IMR-90 (cell line): ENCODE measurements at regions not wholly inside any gene's neighbourhood (a gene's known extent, or its start where the extent isn't known, plus 50 kb on each side); places are given as distances from the start of the nearest gene placed in this dataset.

Experiments
- ATAC-seq: fragments of 200-7000 bp; cut with Tn5 transposase; 2 replicates; pipeline ENCODE4 v1.9.1; 2020; ENCODE audit warnings: low read depth, mild to moderate bottlenecking, moderate library complexity
- BruUV-seq: library from RNA; stranded (reverse); fragments of 400-500 nt; replicated peaks from 2 replicates; lab custom pipeline; 2021; lab: Mats Ljungman, UMichigan
- CTCF ChIA-PET: fragments of 300-600 bp; formaldehyde crosslinking; extraction: SDS; loops from one replicate; lab custom pipeline; 2021; ENCODE audit warnings: antibody characterized with exemption; lab: Yijun Ruan, JAX
- POLR2A ChIA-PET: fragments of 300-600 bp; sonication (Branson Sonifier 250); formaldehyde crosslinking; loops from one replicate; lab custom pipeline; 2022; ENCODE audit warnings: antibody characterized with exemption; ENCODE audit not compliant: unreplicated experiment; lab: Charles Lee
- DNase-seq: peaks from one replicate; pipeline ENCODE4 v3.0.0; 2013
- H2AFZ ChIP-seq: replicated peaks from 2 replicates; pipeline ENCODE3; 2013; ENCODE audit warnings: low read length, mild to moderate bottlenecking; ENCODE audit not compliant: poor library complexity
- H2AK5ac ChIP-seq: 2 replicates; pipeline ENCODE4 v1.6.1; 2013; ENCODE audit warnings: low read depth, low read length, inconsistent platforms
- H2AK9ac ChIP-seq: replicated peaks from 2 replicates; pipeline ENCODE3; 2013; ENCODE audit warnings: mild to moderate bottlenecking, low read depth, low read length, moderate library complexity; ENCODE audit not compliant: poor library complexity
- H2BK120ac ChIP-seq: 2 replicates; pipeline ENCODE4 v1.6.1; 2013; ENCODE audit warnings: low read depth, low read length, inconsistent platforms
- H2BK15ac ChIP-seq: 3 replicates; pipeline ENCODE4 v1.6.1; 2013; ENCODE audit warnings: low read depth, low read length, inconsistent platforms
- H2BK20ac ChIP-seq: 2 replicates; pipeline ENCODE4 v1.6.1; 2013; ENCODE audit warnings: low read depth, mild to moderate bottlenecking, inconsistent platforms, low read length, moderate library complexity
- H2BK5ac ChIP-seq: 2 replicates; pipeline ENCODE4 v1.6.1; 2013; ENCODE audit warnings: mild to moderate bottlenecking, low read depth, low read length, inconsistent platforms; ENCODE audit not compliant: poor library complexity, severe bottlenecking
- H3K14ac ChIP-seq: replicated peaks from 2 replicates; pipeline ENCODE4 v1.6.1; 2013; ENCODE audit warnings: low read depth, low read length, inconsistent platforms
- H3K18ac ChIP-seq: 2 replicates; pipeline ENCODE4 v1.6.1; 2013; ENCODE audit warnings: low read depth, low read length, control low read depth
- H3K23ac ChIP-seq: 2 replicates; pipeline ENCODE4 v1.6.1; 2013; ENCODE audit warnings: low read depth, low read length, inconsistent platforms
- H3K27ac ChIP-seq: 2 replicates; pipeline ENCODE4 v1.5.1; 2013; ENCODE audit warnings: mild to moderate bottlenecking, control low read depth, low read length; ENCODE audit not compliant: insufficient read depth
- H3K27me3 ChIP-seq: 2 replicates; pipeline ENCODE4 v1.6.1; 2013; ENCODE audit warnings: low read length; ENCODE audit not compliant: control insufficient read depth, insufficient read depth
- H3K36me3 ChIP-seq: 2 replicates; pipeline ENCODE4 v1.6.1; 2013; ENCODE audit warnings: low read length, mixed read lengths; ENCODE audit not compliant: control insufficient read depth, insufficient read depth
- H3K4ac ChIP-seq: 2 replicates; pipeline ENCODE4 v1.6.1; 2013; ENCODE audit warnings: low read depth, low read length, inconsistent platforms
- H3K4me1 ChIP-seq: 2 replicates; pipeline ENCODE4 v1.6.1; 2013; ENCODE audit warnings: low read length, mixed read lengths; ENCODE audit not compliant: control insufficient read depth, insufficient read depth
- H3K4me2 ChIP-seq: 2 replicates; pipeline ENCODE4 v1.6.1; 2013; ENCODE audit warnings: low read depth, mild to moderate bottlenecking, control low read depth, low read length, moderate library complexity
- H3K4me3 ChIP-seq: 2 replicates; pipeline ENCODE4 v1.5.1; 2013; ENCODE audit warnings: low read depth, mild to moderate bottlenecking, control low read depth, low read length, moderate library complexity; ENCODE audit not compliant: insufficient read depth
- H3K56ac ChIP-seq: 2 replicates; pipeline ENCODE4 v1.6.1; 2013; ENCODE audit warnings: low read length, inconsistent platforms; ENCODE audit not compliant: insufficient read depth; ENCODE audit errors: extremely low read depth
- H3K79me1 ChIP-seq, 2 experiments: 2 replicates each; pipeline ENCODE4 v1.6.1; 2013; ENCODE audit warnings: low read length in 2 of 2, inconsistent platforms in 1 of 2, low read depth in 1 of 2
- H3K9ac ChIP-seq: 2 replicates; pipeline ENCODE4 v1.6.1; 2013; ENCODE audit warnings: low read depth, low read length, control low read depth
- H3K9me1 ChIP-seq: 2 replicates; pipeline ENCODE4 v1.6.1; 2013; ENCODE audit warnings: low read length, inconsistent platforms; ENCODE audit not compliant: insufficient read depth
- H3K9me3 ChIP-seq: 2 replicates; pipeline ENCODE4 v1.6.1; 2013; ENCODE audit warnings: low read length; ENCODE audit not compliant: control insufficient read depth, insufficient read depth
- H4K20me1 ChIP-seq: 2 replicates; pipeline ENCODE4 v1.6.1; 2013; ENCODE audit warnings: low read length, inconsistent platforms; ENCODE audit not compliant: insufficient read depth
- H4K5ac ChIP-seq: 2 replicates; pipeline ENCODE4 v1.6.1; 2013; ENCODE audit warnings: mild to moderate bottlenecking, low read depth, low read length, control low read depth
- H4K8ac ChIP-seq, 2 experiments: 2 replicates each; pipeline ENCODE4 v1.6.1; 2013; ENCODE audit warnings: low read depth in 2 of 2, low read length in 2 of 2, control low read depth in 1 of 2, inconsistent platforms in 1 of 2
- H4K91ac ChIP-seq: 2 replicates; pipeline ENCODE4 v1.6.1; 2013; ENCODE audit warnings: low read depth, low read length, inconsistent platforms; ENCODE audit not compliant: insufficient read depth
- NFE2L2 ChIP-seq: fragments of 150-350 bp; IDR thresholded peaks from 2 replicates; pipeline ENCODE4 v1.6.1; 2016; ENCODE audit warnings: low read depth, mild to moderate bottlenecking, low read length
- WGBS, 2 experiments: methylation state at CpG; one replicate each; pipeline versions ENCODE4 v1.1.5 to v1.1.7; 2013; ENCODE audit warnings: missing lambda C conversion rate in 2 of 2; ENCODE audit not compliant: insufficient read length in 1 of 2; ENCODE audit errors: extremely low coverage in 2 of 2; 5-methylcytosine and 5-hydroxymethylcytosine counted together
- dilution Hi-C: fragments of 300-500 bp; cut with HindIII; formaldehyde crosslinking; loops from one replicate; pipeline ENCODE4 v1.14.3; 2018; ENCODE audit warnings: low sequenced_read_pairs; ENCODE audit not compliant: unreplicated experiment
- in situ Hi-C: fragments of 300-500 bp; cut with MboI; formaldehyde crosslinking; loops from 3 replicates; pipeline ENCODE4 v1.14.3; 2019; ENCODE audit warnings: low sequenced_read_pairs, inconsistent platforms, mixed read lengths
- intact Hi-C: fragments of 100-400 bp; cut with micrococcal nuclease; formaldehyde crosslinking; loops from 2 replicates; pipeline ENCODE4 v1.10.0; 2022
- TF ChIP-seq, protein P1 (sequence below): conservative IDR thresholded peaks from 2 replicates; pipeline ENCODE4 v1.5.1; 2012; ENCODE audit warnings: mild to moderate bottlenecking, low read depth, low read length, improper control_type of control experiment

DNA sequence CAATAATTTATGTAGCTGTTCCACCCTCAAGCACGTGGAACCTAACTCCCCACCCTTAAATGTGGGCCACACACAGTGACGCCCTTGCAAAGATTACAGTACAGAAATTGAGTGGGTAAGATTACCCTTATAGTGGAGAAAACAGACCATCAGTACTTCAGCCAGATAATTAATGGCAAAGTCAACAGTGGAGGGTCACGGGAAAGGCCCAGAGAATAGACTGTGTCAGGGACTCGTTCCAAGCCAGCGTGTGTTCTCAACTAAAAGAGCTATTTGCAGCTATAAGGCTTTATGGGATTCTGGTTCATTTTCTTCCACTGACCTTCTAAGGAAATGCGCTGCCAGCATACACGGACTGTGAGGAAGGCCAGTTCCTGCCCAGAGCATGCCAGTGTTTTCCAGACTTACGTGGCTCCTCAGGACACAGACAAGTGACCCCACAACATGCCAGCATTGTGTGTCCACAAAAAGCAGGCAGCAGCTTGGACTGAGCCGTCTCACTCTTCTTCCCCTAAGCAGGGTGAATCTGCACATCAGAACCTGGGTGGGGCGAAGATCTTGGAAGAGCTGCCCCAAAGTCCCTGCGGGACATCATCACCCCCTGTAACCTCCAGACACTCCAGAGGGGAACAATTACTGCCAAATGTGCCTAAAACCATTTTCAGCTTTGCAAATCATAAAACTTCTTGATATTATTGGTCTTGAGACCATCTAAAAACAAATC, 428.5 kb downstream of the OCA2 start:
- WGBS, 2 experiments = 28% methylated on average over 3 of the region's 11 CpGs; no CpG with 5 or more reads in 1 of the 2 experiments
- Histone ChIP-seq H3K36me3 (no peaks in the 10 kb centered on the region), H4K5ac (no peak overlapping the region), H3K4me2 (no peak overlapping the region), H2BK20ac (no peak overlapping the region), H4K91ac (no peak overlapping the region), H3K56ac (no peak overlapping the region), H4K20me1 (no peaks in the 10 kb centered on the region), H3K79me1 (no peaks in the 10 kb centered on the region), H3K27me3 (no peaks in the 10 kb centered on the region), H3K4me1 (no peaks in the 10 kb centered on the region), H3K14ac (no peak overlapping the region), H2BK120ac (no peak overlapping the region), H3K4ac (no peak overlapping the region), H3K9ac (no peak overlapping the region), H2AK9ac (no peak overlapping the region), H3K27ac (no peak overlapping the region), H3K18ac (no peak overlapping the region), H4K8ac (no peak overlapping the region), H3K4me3 (no peak overlapping the region), H2AK5ac (no peak overlapping the region), H2BK15ac (no peak overlapping the region), H3K23ac (no peak overlapping the region), H2AFZ (no peak overlapping the region), H3K9me1 (no peaks in the 10 kb centered on the region), H2BK5ac (no peak overlapping the region), H3K9me3 (peaks cover 34% of the 10 kb centered on the region)
- dilution Hi-C loops = no loop called here
- no TSS peak for BruUV-seq
- ChIA-PET POLR2A (no interaction called here), CTCF (interaction anchor here (0.6 kb wide), 1 partner anchor 278 kb away, joined by 5 read pairs; no protein-coding TSS in a partner anchor)
- intact Hi-C loops = no loop called here
- in situ Hi-C loops = no loop called here
- no peak for DNase-seq
- TF ChIP-seq, protein P1, sequence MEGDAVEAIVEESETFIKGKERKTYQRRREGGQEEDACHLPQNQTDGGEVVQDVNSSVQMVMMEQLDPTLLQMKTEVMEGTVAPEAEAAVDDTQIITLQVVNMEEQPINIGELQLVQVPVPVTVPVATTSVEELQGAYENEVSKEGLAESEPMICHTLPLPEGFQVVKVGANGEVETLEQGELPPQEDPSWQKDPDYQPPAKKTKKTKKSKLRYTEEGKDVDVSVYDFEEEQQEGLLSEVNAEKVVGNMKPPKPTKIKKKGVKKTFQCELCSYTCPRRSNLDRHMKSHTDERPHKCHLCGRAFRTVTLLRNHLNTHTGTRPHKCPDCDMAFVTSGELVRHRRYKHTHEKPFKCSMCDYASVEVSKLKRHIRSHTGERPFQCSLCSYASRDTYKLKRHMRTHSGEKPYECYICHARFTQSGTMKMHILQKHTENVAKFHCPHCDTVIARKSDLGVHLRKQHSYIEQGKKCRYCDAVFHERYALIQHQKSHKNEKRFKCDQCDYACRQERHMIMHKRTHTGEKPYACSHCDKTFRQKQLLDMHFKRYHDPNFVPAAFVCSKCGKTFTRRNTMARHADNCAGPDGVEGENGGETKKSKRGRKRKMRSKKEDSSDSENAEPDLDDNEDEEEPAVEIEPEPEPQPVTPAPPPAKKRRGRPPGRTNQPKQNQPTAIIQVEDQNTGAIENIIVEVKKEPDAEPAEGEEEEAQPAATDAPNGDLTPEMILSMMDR = no peak
- TF ChIP-seq NFE2L2 = no peak
- no peak for ATAC-seq
